HL-60 (cell line): ENCODE measurements at regions not wholly inside any gene's neighbourhood (a gene's known extent, or its start where the extent isn't known, plus 50 kb on each side); places are given as distances from the start of the nearest gene placed in this dataset.

Source experiments
- POLR2AphosphoS5 ChIP-seq: IDR thresholded peaks from 2 replicates; pipeline ENCODE4 v1.6.1; 2012; ENCODE audit warnings: low read depth
- TF ChIP-seq, protein P1 (sequence below): IDR thresholded peaks from one replicate; pipeline ENCODE4 v1.5.1; 2011; ENCODE audit warnings: low read length, control low read depth, inconsistent platforms; ENCODE audit not compliant: insufficient read depth
- TF ChIP-seq, protein P2 (sequence below): IDR thresholded peaks from 2 replicates; pipeline ENCODE4 v1.6.1; 2012; ENCODE audit warnings: low read depth; ENCODE audit not compliant: insufficient replicate concordance

- TF ChIP-seq POLR2AphosphoS5 = no peak
- TF ChIP-seq, protein P1, sequence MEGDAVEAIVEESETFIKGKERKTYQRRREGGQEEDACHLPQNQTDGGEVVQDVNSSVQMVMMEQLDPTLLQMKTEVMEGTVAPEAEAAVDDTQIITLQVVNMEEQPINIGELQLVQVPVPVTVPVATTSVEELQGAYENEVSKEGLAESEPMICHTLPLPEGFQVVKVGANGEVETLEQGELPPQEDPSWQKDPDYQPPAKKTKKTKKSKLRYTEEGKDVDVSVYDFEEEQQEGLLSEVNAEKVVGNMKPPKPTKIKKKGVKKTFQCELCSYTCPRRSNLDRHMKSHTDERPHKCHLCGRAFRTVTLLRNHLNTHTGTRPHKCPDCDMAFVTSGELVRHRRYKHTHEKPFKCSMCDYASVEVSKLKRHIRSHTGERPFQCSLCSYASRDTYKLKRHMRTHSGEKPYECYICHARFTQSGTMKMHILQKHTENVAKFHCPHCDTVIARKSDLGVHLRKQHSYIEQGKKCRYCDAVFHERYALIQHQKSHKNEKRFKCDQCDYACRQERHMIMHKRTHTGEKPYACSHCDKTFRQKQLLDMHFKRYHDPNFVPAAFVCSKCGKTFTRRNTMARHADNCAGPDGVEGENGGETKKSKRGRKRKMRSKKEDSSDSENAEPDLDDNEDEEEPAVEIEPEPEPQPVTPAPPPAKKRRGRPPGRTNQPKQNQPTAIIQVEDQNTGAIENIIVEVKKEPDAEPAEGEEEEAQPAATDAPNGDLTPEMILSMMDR = no peak
- TF ChIP-seq, protein P2, sequence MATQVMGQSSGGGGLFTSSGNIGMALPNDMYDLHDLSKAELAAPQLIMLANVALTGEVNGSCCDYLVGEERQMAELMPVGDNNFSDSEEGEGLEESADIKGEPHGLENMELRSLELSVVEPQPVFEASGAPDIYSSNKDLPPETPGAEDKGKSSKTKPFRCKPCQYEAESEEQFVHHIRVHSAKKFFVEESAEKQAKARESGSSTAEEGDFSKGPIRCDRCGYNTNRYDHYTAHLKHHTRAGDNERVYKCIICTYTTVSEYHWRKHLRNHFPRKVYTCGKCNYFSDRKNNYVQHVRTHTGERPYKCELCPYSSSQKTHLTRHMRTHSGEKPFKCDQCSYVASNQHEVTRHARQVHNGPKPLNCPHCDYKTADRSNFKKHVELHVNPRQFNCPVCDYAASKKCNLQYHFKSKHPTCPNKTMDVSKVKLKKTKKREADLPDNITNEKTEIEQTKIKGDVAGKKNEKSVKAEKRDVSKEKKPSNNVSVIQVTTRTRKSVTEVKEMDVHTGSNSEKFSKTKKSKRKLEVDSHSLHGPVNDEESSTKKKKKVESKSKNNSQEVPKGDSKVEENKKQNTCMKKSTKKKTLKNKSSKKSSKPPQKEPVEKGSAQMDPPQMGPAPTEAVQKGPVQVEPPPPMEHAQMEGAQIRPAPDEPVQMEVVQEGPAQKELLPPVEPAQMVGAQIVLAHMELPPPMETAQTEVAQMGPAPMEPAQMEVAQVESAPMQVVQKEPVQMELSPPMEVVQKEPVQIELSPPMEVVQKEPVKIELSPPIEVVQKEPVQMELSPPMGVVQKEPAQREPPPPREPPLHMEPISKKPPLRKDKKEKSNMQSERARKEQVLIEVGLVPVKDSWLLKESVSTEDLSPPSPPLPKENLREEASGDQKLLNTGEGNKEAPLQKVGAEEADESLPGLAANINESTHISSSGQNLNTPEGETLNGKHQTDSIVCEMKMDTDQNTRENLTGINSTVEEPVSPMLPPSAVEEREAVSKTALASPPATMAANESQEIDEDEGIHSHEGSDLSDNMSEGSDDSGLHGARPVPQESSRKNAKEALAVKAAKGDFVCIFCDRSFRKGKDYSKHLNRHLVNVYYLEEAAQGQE = no peak
These were observed 120.9 kb upstream of the PITX1 start for GRCh38 chr5:135154961-135155360.
